Mesothelial cell of epicardium (in vitro differentiated cells): ENCODE measurements at regions not wholly inside any gene's neighbourhood (a gene's known extent, or its start where the extent isn't known, plus 50 kb on each side); places are given as distances from the start of the nearest gene placed in this dataset.

Experiments used
- DNase-seq, 2 experiments: peaks; one replicate each; pipeline ENCODE4 v3.0.0; 2021; ENCODE audit warnings: low spot score in 2 of 2; ENCODE audit not compliant: unreplicated experiment in 2 of 2
- H3K27ac Mint-ChIP-seq: 2 replicates; pipeline ENCODE4 v1.8.0; 2021; ENCODE audit warnings: mixed read lengths
- H3K27me3 Mint-ChIP-seq: 2 replicates; pipeline ENCODE4 v1.8.0; 2021; ENCODE audit warnings: low read depth, mixed read lengths
- H3K36me3 Mint-ChIP-seq: 2 replicates; pipeline ENCODE4 v1.8.0; 2021; ENCODE audit warnings: mixed read lengths
- H3K4me1 Mint-ChIP-seq: 2 replicates; pipeline ENCODE4 v1.8.0; 2021; ENCODE audit warnings: mixed read lengths
- H3K4me3 Mint-ChIP-seq: 2 replicates; pipeline ENCODE4 v1.8.0; 2021; ENCODE audit warnings: mild to moderate bottlenecking, moderate library complexity, mixed read lengths
- H3K9me3 Mint-ChIP-seq: 2 replicates; pipeline ENCODE4 v1.8.0; 2021; ENCODE audit warnings: mixed read lengths
- TF ChIP-seq, protein P1 (sequence below): fragments of 200-600 bp; sonication (generic); IDR thresholded peaks from one replicate; pipeline ENCODE4 v1.5.0; 2021; ENCODE audit warnings: antibody characterized with exemption; ENCODE audit not compliant: unreplicated experiment

- no peaks in the 10 kb centered on the region for H3K9me3 Mint-ChIP-seq
- H3K36me3 Mint-ChIP-seq, result no peaks in the 10 kb centered on the region
- no peak overlapping the region for H3K27ac Mint-ChIP-seq
- H3K4me3 Mint-ChIP-seq, result no peak overlapping the region
- no peak for DNase-seq
- H3K4me1 Mint-ChIP-seq, result peaks cover 3% of the 10 kb centered on the region
- TF ChIP-seq, protein P1, sequence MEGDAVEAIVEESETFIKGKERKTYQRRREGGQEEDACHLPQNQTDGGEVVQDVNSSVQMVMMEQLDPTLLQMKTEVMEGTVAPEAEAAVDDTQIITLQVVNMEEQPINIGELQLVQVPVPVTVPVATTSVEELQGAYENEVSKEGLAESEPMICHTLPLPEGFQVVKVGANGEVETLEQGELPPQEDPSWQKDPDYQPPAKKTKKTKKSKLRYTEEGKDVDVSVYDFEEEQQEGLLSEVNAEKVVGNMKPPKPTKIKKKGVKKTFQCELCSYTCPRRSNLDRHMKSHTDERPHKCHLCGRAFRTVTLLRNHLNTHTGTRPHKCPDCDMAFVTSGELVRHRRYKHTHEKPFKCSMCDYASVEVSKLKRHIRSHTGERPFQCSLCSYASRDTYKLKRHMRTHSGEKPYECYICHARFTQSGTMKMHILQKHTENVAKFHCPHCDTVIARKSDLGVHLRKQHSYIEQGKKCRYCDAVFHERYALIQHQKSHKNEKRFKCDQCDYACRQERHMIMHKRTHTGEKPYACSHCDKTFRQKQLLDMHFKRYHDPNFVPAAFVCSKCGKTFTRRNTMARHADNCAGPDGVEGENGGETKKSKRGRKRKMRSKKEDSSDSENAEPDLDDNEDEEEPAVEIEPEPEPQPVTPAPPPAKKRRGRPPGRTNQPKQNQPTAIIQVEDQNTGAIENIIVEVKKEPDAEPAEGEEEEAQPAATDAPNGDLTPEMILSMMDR, result no peak
- H3K27me3 Mint-ChIP-seq, result peaks cover 21% of the 10 kb centered on the region
Observed at GRCh38 chr1:177429234-177429633, 258.5 kb downstream of the BRINP2 start.

GRCh38 chr1:177427811-177428210 is 257.1 kb downstream of the BRINP2 start:
- Mint-ChIP-seq H3K4me1 (peaks cover 3% of the 10 kb centered on the region), H3K36me3 (no peaks in the 10 kb centered on the region), H3K27ac (no peak overlapping the region), H3K9me3 (no peaks in the 10 kb centered on the region), H3K27me3 (peaks cover 22% of the 10 kb centered on the region), H3K4me3 (no peak overlapping the region)
- no peak for DNase-seq
- TF ChIP-seq, protein P1, result no peak

DNA sequence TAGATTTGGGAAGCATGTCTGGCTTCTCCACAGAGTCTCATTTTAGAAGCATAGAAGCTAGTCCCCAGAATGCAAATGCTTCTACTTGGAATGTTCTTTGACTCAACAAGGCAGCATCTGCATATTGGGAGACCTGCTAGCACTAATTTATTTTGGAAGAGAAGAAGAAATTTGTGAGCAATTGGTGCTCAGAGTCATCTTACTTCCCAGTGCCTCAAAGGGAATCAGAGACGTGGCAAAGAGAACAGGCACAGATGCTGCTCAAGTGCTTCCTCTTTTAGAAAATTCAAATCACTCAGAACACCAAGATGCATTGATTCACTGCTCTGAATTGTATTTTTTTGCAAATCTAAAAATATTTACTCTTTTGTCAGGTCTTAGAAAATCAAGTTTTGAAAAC is 255.7 kb downstream of the BRINP2 start:
- no peak overlapping the region for H3K4me3 Mint-ChIP-seq
- DNase-seq, result no peak
- no peak overlapping the region for H3K27ac Mint-ChIP-seq
- peaks cover 3% of the 10 kb centered on the region for H3K4me1 Mint-ChIP-seq
- TF ChIP-seq, protein P1, result no peak
- H3K9me3 Mint-ChIP-seq, result no peaks in the 10 kb centered on the region
- H3K27me3 Mint-ChIP-seq, result peaks cover 27% of the 10 kb centered on the region
- H3K36me3 Mint-ChIP-seq, result no peaks in the 10 kb centered on the region

DNA sequence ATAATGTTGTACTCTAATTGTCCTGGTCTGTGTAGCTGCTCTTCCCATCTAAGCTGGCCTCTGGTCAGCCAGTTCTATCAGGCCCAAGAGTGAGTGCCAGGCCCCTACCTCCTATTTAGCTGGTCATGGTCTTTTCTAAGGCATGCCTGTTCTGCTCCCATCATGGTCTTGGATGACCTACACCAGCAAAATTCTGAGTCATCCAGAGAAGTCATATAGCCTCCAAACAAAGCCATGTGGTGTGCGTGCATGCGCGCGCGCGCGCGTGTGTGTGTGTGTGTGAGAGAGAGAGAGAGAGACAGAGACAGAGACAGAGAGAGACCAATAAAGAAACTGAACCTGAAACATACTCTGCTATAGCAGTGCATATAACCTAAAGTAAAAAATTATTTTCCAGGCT is 254.4 kb downstream of the BRINP2 start:
- Mint-ChIP-seq H3K27me3 (peaks cover 27% of the 10 kb centered on the region), H3K27ac (no peak overlapping the region), H3K4me3 (no peak overlapping the region), H3K9me3 (no peaks in the 10 kb centered on the region), H3K36me3 (no peaks in the 10 kb centered on the region), H3K4me1 (peaks cover 3% of the 10 kb centered on the region)
- no peak for DNase-seq
- TF ChIP-seq, protein P1, result no peak

GRCh38 chr1:177424744-177425143 is 254.0 kb downstream of the BRINP2 start:
- Mint-ChIP-seq H3K27me3 (peaks cover 27% of the 10 kb centered on the region), H3K27ac (no peak overlapping the region), H3K4me1 (peaks cover 3% of the 10 kb centered on the region), H3K36me3 (no peaks in the 10 kb centered on the region), H3K4me3 (no peak overlapping the region), H3K9me3 (no peaks in the 10 kb centered on the region)
- TF ChIP-seq, protein P1, result no peak
- no peak for DNase-seq

DNA sequence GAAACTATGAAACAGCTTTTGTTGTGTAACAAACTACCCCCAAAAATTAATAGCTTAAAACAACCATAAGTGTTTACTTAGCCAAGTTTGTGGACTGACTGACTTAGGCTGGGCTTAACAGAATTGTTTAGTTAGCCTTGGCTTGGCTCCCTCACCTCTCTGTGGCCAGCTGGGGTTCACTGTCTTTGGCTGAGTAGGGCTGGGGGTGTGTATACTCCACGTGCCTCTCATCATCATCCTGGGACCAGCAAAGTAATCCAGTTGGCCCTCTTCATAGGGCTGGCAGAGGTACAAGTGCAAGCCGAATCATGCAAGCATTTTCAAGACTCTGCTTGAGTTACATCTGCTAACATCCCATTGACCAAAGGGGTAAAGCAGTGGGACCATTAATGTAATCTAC is 252.3 kb downstream of the BRINP2 start:
- TF ChIP-seq, protein P1, result no peak

More for the DNA sequence above, 252.3 kb downstream of the BRINP2 start:
- Mint-ChIP-seq H3K27ac (no peak overlapping the region), H3K36me3 (no peaks in the 10 kb centered on the region), H3K9me3 (no peaks in the 10 kb centered on the region), H3K4me1 (peaks cover 3% of the 10 kb centered on the region), H3K4me3 (no peak overlapping the region), H3K27me3 (peaks cover 38% of the 10 kb centered on the region)
- DNase-seq, result no peak
